Fibroblast of the aortic adventitia (primary cell): ENCODE measurements at regions not wholly inside any gene's neighbourhood (a gene's known extent, or its start where the extent isn't known, plus 50 kb on each side); places are given as distances from the start of the nearest gene placed in this dataset.

Experiments used
- DNase-seq: peaks from one replicate; pipeline ENCODE4 v3.0.0-alpha.2; 2010; ENCODE audit warnings: low read depth
- H3K4me3 ChIP-seq: 2 replicates; pipeline ENCODE4 v1.5.1; 2011; ENCODE audit warnings: low read depth, mild to moderate bottlenecking, control low read depth, low read length, moderate library complexity
- CTCF ChIP-seq: IDR thresholded peaks from 2 replicates; pipeline ENCODE4 v1.5.1; 2011; ENCODE audit warnings: mild to moderate bottlenecking, low read length, control low read depth, inconsistent platforms; ENCODE audit not compliant: insufficient read depth

- TF ChIP-seq CTCF, result no peak
- H3K4me3 ChIP-seq, result no peak overlapping the region
- DNase-seq, result no peak
Measured at GRCh38 chr5:15074651-15075050, 203.1 kb upstream of the ANKH start.

GRCh38 chr5:15073453-15073852 is 201.9 kb upstream of the ANKH start:
- no peak for TF ChIP-seq CTCF
- DNase-seq, result no peak
- no peak overlapping the region for H3K4me3 ChIP-seq

- H3K4me3 ChIP-seq, result no peak overlapping the region
- no peak for DNase-seq
- TF ChIP-seq CTCF, result no peak
Measured at GRCh38 chr5:15070907-15071306, 199.3 kb upstream of the ANKH start.

GRCh38 chr5:15069407-15069905 is 197.9 kb upstream of the ANKH start:
- no peak overlapping the region for H3K4me3 ChIP-seq
- TF ChIP-seq CTCF, result no peak
- no peak for DNase-seq

GRCh38 chr5:15065091-15065490 is 193.5 kb upstream of the ANKH start:
- no peak for DNase-seq
- no peak for TF ChIP-seq CTCF
- no peak overlapping the region for H3K4me3 ChIP-seq

GRCh38 chr5:15064396-15064795 is 192.8 kb upstream of the ANKH start:
- no peak overlapping the region for H3K4me3 ChIP-seq
- TF ChIP-seq CTCF, result no peak
- DNase-seq, result no peak

- no peak for DNase-seq
Measured at GRCh38 chr5:15056988-15057592, 185.5 kb upstream of the ANKH start.

More at GRCh38 chr5:15056988-15057592, 185.5 kb upstream of the ANKH start:
- no peak overlapping the region for H3K4me3 ChIP-seq
- TF ChIP-seq CTCF, result no peak
